LoVo (cell line): ENCODE measurements at regions not wholly inside any gene's neighbourhood (a gene's known extent, or its start where the extent isn't known, plus 50 kb on each side); places are given as distances from the start of the nearest gene placed in this dataset.
"Not testable (repeated sequence)": the region's sequence is repeated elsewhere in the genome, so short reads cannot be mapped to it uniquely, and the experiment has no call there.

ENCODE experiments used
- DNase-seq: peaks from one replicate; pipeline ENCODE4 v3.0.0-alpha.2; 2016; ENCODE audit warnings: low spot score

DNA sequence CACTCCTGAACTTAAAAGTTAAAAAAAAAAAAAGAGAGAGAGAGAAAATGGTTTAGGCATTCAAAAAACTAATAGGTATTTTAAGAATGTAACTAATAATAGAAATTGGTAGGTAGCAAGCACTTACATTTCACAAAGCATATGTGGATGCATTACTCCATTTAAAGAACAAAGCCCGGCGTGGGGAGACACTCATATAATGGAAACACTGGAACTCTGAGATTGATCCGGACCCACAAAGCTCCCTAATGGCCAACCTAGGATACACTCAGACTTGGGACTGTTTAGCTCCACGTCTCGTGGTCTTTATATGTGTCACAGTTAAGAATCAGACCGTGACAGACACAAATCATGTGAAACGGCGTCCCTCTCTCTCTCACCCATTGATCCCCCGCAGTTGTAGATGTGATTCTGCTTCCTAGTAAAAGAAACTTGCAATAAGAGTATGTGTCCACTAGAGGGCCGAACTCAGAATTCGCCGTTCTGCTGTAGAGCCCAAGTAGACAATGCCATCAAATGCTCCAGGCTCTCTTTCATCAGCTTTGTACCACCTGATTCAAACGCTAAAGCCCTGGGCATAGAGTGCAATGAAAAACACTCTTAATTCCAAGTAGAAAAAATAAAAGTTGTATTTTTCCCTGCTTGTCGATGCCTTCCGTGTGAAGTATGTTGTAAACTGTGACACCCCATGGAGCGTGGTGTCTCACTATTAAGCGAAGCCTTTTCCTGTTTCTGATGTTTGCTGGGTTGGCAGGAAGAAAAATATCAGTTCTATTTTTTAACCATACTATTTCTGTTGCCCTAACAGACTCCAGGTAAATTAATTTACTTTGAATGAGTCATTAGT lies 429.0 kb upstream of the MTPN start:
- DNase-seq = peak; percentile 71

GRCh38 chr7:136403591-136403990 lies 426.4 kb upstream of the MTPN start:
- DNase-seq = no peak

- DNase-seq = no peak
Measured at GRCh38 chr7:136400877-136401276, 423.7 kb upstream of the MTPN start.

- no peak for DNase-seq
Measured at GRCh38 chr7:136399385-136399784, 422.2 kb upstream of the MTPN start.

DNA sequence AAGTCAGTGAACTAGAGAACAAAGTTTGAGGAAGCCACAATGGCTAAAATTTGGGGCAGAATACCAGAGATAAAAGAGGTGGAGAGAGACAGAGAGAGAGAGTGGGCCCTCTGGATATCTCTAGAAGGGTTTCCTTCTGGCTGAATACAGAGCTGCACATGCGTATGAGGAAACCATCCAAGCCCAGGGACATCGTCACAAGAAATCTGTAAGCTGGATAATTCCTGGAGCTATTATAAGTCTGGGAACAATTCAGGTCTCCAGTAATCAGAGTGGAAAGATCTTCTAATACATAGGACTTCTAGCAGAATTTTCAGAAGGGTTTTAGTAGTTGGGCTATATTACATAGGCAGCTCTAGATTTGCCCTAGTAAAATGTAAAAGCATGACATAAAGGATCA lies 415.7 kb upstream of the MTPN start:
- DNase-seq = no peak

DNA sequence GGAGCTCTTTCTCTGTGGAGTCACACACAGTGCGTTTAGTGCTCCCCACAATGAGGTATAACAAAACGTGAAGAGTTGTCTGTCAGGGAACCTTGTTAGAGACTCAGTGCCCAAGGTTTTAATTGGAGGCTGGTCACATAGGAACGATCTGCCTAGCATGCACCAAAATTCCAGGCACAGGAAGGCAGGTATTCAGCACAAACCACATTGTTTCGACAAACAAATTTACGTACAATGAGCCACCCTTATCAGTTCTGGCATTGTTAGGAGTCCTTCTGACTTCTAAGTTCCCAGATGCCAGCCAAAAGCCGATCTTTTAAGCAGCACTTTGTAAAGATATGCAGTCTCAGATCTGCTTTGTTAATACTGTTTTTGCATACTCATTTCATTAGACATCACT lies 414.2 kb upstream of the MTPN start:
- DNase-seq = no peak

DNA sequence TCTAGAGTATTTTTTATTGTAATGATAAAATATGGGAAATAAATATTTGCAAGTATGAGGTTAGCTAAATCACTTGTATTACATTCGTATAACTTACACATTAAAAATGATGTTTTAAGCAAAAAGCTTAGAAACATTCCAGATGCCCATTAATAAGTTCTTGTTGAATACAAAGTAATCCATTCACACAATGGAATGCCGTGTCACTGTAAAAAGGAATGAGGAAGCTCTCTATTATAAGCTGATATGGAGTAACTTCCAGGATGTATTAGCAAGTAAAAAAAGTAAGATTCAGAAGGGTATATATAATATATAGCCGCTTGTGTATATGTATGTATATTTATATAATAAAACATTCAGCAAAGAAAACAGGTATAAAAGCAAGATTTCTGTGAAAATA lies 412.8 kb upstream of the MTPN start:
- no peak for DNase-seq

- DNase-seq = no peak
Measured at GRCh38 chr7:136386876-136387275, 409.7 kb upstream of the MTPN start.

- not testable (repeated sequence) for DNase-seq
Measured at GRCh38 chr7:136371409-136371808, 394.2 kb upstream of the MTPN start.

DNA sequence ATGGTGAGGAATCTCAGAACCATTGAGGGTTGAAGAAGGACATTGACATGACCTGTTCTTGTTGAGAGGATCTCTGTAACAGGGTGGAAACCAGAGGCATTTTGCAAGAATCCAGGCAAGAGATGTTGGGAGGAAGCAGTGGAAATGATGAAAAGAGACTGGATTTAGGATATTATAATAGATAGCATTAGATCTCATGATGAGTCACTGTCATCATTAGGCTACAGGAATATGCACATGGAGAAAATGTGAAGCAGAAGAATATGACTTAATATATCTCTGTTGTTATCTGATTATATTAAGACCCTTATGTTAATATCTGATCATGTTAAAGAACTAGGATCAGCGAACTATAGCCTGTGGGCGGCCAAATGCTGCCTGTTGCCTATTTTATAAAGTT lies 393.0 kb upstream of the MTPN start:
- DNase-seq = no peak

DNA sequence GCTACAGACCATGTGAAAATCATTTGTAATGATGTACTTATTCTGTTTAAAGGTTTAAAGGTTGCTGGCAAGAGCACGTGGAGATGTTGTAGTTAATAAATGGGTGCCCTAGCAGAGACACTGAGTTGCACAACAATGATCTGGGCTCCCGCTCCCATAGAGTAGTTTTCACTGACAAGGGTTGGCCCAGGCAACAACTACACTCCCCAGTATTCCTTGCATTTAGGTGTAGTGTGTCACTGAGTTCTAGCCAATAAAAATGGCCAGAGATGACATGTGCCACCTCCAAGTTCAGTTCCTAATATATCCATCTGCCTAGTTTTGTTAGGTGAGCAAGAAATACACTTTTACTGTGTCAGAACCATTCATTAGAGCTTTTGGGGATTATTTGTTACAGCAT lies 392.1 kb upstream of the MTPN start:
- no peak for DNase-seq

- no peak for DNase-seq
Measured at GRCh38 chr7:136359333-136359903, 382.3 kb upstream of the MTPN start.

DNA sequence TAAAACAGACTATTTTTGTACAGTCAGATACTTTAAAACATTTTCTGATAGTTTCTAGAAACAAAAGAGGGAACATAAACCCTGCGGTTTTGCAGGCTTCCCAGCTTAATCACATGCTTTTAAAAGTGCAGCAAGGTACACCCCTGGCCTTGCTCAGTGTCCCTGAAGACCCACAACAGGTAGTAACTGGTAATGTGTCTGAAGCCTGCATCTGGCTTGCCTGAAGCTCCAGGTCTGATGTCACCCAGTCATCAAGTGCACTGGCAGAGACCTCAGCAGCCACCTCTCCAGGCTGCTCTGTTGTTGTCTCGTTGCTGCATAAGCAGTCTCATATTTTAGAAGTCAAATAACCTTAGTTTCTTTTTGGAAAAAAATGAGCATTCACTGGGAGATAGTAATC lies 376.1 kb upstream of the MTPN start:
- no peak for DNase-seq

DNA sequence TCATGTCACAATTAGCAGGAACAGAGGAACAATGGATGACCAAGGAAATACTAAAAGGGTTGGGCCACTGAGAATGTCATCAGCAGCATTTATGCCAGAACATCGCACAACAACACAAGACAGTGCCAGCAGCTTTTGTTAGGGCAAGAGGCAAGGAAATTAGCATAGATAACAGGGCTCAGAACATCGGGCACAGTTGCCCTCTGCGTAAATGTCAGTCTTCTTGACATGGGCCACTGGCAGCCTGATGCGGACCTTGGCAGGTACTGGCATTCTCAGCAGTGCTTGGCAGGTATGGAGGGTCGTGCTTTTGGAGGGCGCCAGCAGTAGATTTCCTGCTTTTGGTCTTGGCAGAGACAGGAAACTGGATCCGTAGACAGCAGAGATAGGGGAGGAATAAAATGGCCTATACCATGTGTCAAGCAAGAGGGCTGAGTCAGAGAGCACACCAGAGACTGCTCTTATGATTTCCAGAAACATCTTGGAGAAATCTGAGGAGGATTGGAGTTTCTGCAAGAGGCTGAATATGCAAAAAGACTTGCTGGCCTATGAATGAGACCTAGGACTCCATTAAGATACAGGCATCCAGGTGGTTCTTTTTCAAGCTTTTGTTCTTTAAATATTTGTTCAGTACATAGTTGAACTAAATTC lies 371.5 kb upstream of the MTPN start:
- DNase-seq = no peak

DNA sequence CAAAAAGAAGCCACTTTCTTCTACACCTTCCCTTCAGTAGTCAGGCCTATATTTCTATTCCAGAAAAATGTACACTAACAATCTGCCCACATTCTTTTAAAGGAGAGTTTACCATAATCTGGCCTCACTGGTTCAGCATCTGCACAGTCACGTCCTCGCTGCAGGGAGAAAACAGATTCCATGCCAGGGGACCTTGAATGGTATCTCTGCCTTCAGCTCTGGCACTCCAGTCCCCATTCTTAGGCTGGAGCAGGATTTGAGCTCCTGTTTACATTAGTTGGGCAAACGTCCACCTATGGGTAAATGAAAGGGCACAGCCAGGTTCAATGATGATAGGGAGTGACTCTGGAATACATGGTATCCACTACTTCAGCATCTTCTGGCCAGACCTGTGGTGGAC lies 371.0 kb upstream of the MTPN start:
- DNase-seq = no peak

- no peak for DNase-seq
Measured at GRCh38 chr7:136347488-136347887, 370.3 kb upstream of the MTPN start.

DNA sequence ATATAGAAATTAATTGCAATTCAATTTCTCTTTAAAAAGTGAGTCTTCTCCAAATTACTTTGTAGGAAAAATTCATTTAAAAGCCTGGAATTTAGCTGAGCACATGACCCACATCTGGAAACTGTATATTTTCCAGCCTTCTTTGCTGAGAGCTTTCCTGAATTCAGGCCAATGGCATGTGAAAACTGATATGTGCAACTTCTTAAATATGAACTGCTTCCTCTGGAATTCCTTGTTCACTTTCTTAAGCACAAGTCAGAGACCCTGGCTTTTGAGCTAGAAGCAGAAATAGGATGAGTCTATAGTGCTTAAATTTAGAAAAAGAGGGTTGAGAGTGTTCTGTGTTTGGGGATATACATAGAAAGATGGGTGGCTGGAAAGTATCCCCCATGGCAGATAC lies 365.1 kb upstream of the MTPN start:
- DNase-seq = no peak

GRCh38 chr7:136339464-136339863 lies 362.3 kb upstream of the MTPN start:
- no peak for DNase-seq

GRCh38 chr7:136336932-136337331 lies 359.8 kb upstream of the MTPN start:
- DNase-seq = no peak

- no peak for DNase-seq
Measured at GRCh38 chr7:136333636-136334035, 356.5 kb upstream of the MTPN start.

- DNase-seq = no peak
Measured at GRCh38 chr7:136326045-136326609, 349.0 kb upstream of the MTPN start.

DNA sequence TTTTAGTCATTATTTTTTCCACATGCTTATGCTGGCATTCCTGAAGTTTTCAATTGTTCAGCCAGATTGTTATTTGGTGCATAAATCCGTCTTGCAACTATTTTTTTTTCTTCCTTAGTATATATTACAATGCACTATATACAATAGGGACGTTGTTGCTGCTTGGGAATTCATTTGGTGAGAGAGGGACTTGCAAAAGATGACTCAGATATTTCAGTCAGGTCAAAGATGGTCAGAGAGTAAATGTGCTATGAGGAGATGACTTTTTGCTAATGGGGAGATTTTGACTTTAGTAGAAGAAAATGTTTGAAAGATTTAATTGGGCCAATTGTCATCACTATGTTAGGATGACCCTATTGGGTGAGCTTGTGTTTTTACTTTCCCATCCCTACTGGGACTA lies 348.4 kb upstream of the MTPN start:
- DNase-seq = no peak

DNA sequence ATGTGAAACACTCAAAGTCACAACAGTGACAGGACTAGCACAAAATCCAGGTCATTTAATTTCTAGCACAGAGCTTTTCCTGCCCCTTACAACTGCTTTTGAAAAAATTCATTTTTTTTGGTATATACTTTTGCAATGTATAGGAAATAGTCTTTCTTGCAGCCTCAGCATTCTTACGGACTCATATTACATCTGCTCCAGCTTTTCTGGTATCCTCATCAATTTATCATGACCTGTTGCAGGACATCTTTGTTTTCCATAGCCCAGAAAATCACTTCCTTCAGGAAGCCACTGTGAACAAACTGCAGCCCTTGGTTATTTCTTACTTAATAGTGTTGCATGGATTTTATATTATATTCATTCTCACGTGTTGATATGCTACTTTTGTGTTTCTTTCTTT lies 347.9 kb upstream of the MTPN start:
- no peak for DNase-seq
